Endothelial cell of umbilical vein (primary cell): ENCODE measurements at regions not wholly inside any gene's neighbourhood (a gene's known extent, or its start where the extent isn't known, plus 50 kb on each side); places are given as distances from the start of the nearest gene placed in this dataset.

Experiments
- BruUV-seq: library from RNA; stranded (reverse); fragments of 400-500 nt; replicated peaks from 2 replicates; lab custom pipeline; 2021; lab: Mats Ljungman, UMichigan
- CTCF ChIA-PET: fragments of 300-600, 350-600 bp; sonication (Branson Sonifier 250); formaldehyde crosslinking; loops from one replicate; lab custom pipeline; 2021; ENCODE audit warnings: antibody characterized with exemption, inconsistent platforms; lab: Charles Lee
- POLR2A ChIA-PET: fragments of 300-600, 350-600 bp; sonication (Branson Sonifier 250); formaldehyde crosslinking; loops from one replicate; lab custom pipeline; 2021; ENCODE audit warnings: antibody characterized with exemption, inconsistent platforms; lab: Charles Lee
- DNase-seq: peaks from one replicate; pipeline ENCODE4 v3.0.0-alpha.2; 2011; ENCODE audit warnings: low read depth, low spot score
- FAIRE-seq: peaks from 2 replicates; lab custom pipeline; 2011; peaks lifted over from hg19 to GRCh38; lab: Jason Lieb, UNC
- H2AFZ ChIP-seq: 2 replicates; pipeline ENCODE4 v1.6.0; 2012; ENCODE audit warnings: low read depth, low read length, control low read depth, inconsistent platforms
- H3K27ac ChIP-seq: 2 replicates; pipeline ENCODE4 v1.5.1; 2011; ENCODE audit warnings: low read depth, mild to moderate bottlenecking, control low read depth, low read length, moderate library complexity; ENCODE audit not compliant: insufficient read depth
- H3K27me3 ChIP-seq, 2 experiments: 2 replicates each; pipeline versions ENCODE4 v1.6.0 to v1.6.1; 2011; ENCODE audit warnings: low read length in 2 of 2, mixed read lengths in 1 of 2; ENCODE audit not compliant: control insufficient read depth in 2 of 2, insufficient read depth in 2 of 2
- H3K36me3 ChIP-seq, 2 experiments: 2 replicates in 1 of 2; 3 replicates in 1 of 2; pipeline ENCODE4 v1.5.1; 2011; ENCODE audit warnings: low read length in 2 of 2, mild to moderate bottlenecking in 1 of 2, moderate library complexity in 1 of 2; ENCODE audit not compliant: control insufficient read depth in 2 of 2, insufficient read depth in 2 of 2; ENCODE audit errors: extremely low read depth in 1 of 2
- H3K4me1 ChIP-seq: 3 replicates; pipeline ENCODE4 v1.5.1; 2011; ENCODE audit warnings: mild to moderate bottlenecking, low read length; ENCODE audit not compliant: control insufficient read depth, insufficient read depth; ENCODE audit errors: extremely low read depth
- H3K4me2 ChIP-seq: 2 replicates; pipeline ENCODE4 v1.6.1; 2011; ENCODE audit warnings: low read length, control low read depth, mixed read lengths; ENCODE audit not compliant: insufficient read depth
- H3K4me3 ChIP-seq, 3 experiments: fragments of 200-600 bp in 1 of 3; sonication (generic), shearing (Covaris generic) in 1 of 3; replicated peaks in 1 of 3; 2 replicates each; pipeline ENCODE4 v1.5.1; 2011 to 2016; ENCODE audit warnings: control low read depth in 3 of 3, low read length in 3 of 3, mild to moderate bottlenecking in 2 of 3, inconsistent platforms in 1 of 3, low read depth in 1 of 3, moderate library complexity in 1 of 3; ENCODE audit not compliant: insufficient read depth in 1 of 3
- H3K79me2 ChIP-seq: 2 replicates; pipeline ENCODE4 v1.6.0; 2012; ENCODE audit warnings: low read length, inconsistent platforms; ENCODE audit not compliant: control insufficient read depth, insufficient read depth
- H3K9ac ChIP-seq: replicated peaks from 2 replicates; pipeline ENCODE3; 2011; ENCODE audit warnings: low read length, control low read depth; ENCODE audit not compliant: insufficient read depth; ENCODE audit errors: extremely low read depth
- H3K9me1 ChIP-seq: replicated peaks from 3 replicates; pipeline ENCODE4 v1.6.0; 2011; ENCODE audit warnings: mild to moderate bottlenecking, low read length; ENCODE audit not compliant: control insufficient read depth, insufficient read depth; ENCODE audit errors: extremely low read depth
- H3K9me3 ChIP-seq: replicated peaks from 2 replicates; pipeline ENCODE4 v1.5.1; 2012; ENCODE audit warnings: low read length, inconsistent platforms; ENCODE audit not compliant: control insufficient read depth, insufficient read depth
- H4K20me1 ChIP-seq: replicated peaks from 2 replicates; pipeline ENCODE3; 2011; ENCODE audit warnings: mild to moderate bottlenecking, low read length; ENCODE audit not compliant: control insufficient read depth, insufficient read depth; ENCODE audit errors: extremely low read depth
- CTCF ChIP-seq, 2 donors: IDR thresholded peaks; 1 replicate in 1 of 2; 2 replicates in 1 of 2; pipeline ENCODE4 v1.5.1; 2011; ENCODE audit warnings: low read length in 2 of 2, mild to moderate bottlenecking in 2 of 2, moderate library complexity in 2 of 2, control low read depth in 1 of 2, inconsistent platforms in 1 of 2, low read depth in 1 of 2; ENCODE audit not compliant: insufficient read depth in 1 of 2; ENCODE audit errors: extremely low read depth in 1 of 2
- EZH2 ChIP-seq: IDR thresholded peaks from 2 replicates; pipeline ENCODE4 v1.6.1; 2012; ENCODE audit warnings: borderline replicate concordance, low read depth, mild to moderate bottlenecking, moderate library complexity, low read length, inconsistent platforms; ENCODE audit not compliant: severe bottlenecking
- FOS ChIP-seq: IDR thresholded peaks from 2 replicates; pipeline ENCODE4 v1.6.1; 2011; ENCODE audit warnings: mild to moderate bottlenecking, low read length, moderate library complexity, borderline replicate concordance; ENCODE audit not compliant: insufficient read depth
- GATA2 ChIP-seq: IDR thresholded peaks from 2 replicates; pipeline ENCODE4 v1.7.0; 2011; ENCODE audit warnings: low read depth, mild to moderate bottlenecking, moderate library complexity, mixed read lengths, low read length; ENCODE audit not compliant: insufficient read length, insufficient read depth
- JUN ChIP-seq: IDR thresholded peaks from 2 replicates; pipeline ENCODE4 v1.6.1; 2011; ENCODE audit warnings: borderline replicate concordance, low read depth; ENCODE audit not compliant: insufficient read length, insufficient read depth
- MAX ChIP-seq: IDR thresholded peaks from 2 replicates; pipeline ENCODE4 v1.6.1; 2011; ENCODE audit not compliant: insufficient read depth, insufficient read length
- MYC ChIP-seq: IDR thresholded peaks from one replicate; pipeline ENCODE4 v1.6.1; 2011; ENCODE audit warnings: mild to moderate bottlenecking, low read depth, low read length
- POLR2A ChIP-seq: IDR thresholded peaks from 2 replicates; pipeline ENCODE4 v1.6.1; 2012; ENCODE audit warnings: low read depth, mild to moderate bottlenecking, control low read depth, low read length
- POLR2AphosphoS5 ChIP-seq: IDR thresholded peaks from 2 replicates; pipeline ENCODE4 v1.6.1; 2012; ENCODE audit warnings: low read depth, mild to moderate bottlenecking, control low read depth, low read length, moderate library complexity; ENCODE audit not compliant: insufficient read depth
- dilution Hi-C: fragments of 300-500 bp; cut with MboI; formaldehyde crosslinking; loops from one replicate; pipeline ENCODE4 v1.15.0; 2019; ENCODE audit warnings: low sequenced_read_pairs; ENCODE audit not compliant: extremely low pct_ligation_motif_present
- intact Hi-C: fragments of 100-400 bp; cut with micrococcal nuclease; formaldehyde crosslinking; loops from one replicate; pipeline ENCODE4 v1.10.0; 2022

GRCh38 chr1:239538239-239538988, 152.0 kb downstream of the CHRM3 start:
- Histone ChIP-seq H3K27ac (no peak overlapping the region), H3K79me2 (no peaks in the 10 kb centered on the region), H3K4me2 (no peak overlapping the region), H4K20me1 (no peaks in the 10 kb centered on the region), H3K36me3 (no peaks in the 10 kb centered on the region), H3K27me3 (no peaks in the 10 kb centered on the region), H3K9ac (no peak overlapping the region), H3K9me1 (no peaks in the 10 kb centered on the region), H3K9me3 (peaks cover 2% of the 10 kb centered on the region), H3K4me1 (no peaks in the 10 kb centered on the region), H3K4me3 (no peak overlapping the region), H2AFZ (no peak overlapping the region)
- FAIRE-seq (no peak), DNase-seq (no peak)
- ChIA-PET POLR2A (no interaction called here), CTCF (no interaction called here)
- dilution Hi-C loops, result no loop called here
- no TSS peak for BruUV-seq
- intact Hi-C loops, result no loop called here
- TF ChIP-seq MYC (no peak), CTCF (IDR thresholded peaks at IDR 0.05; ENCODE audit: extremely low read depth in 1 of 2, insufficient read depth in 1 of 2, low read depth in 1 of 2, low read length in 2 of 2) (no peak), POLR2A (no peak), JUN (no peak), EZH2 (no peak), MAX (no peak), FOS (no peak), POLR2AphosphoS5 (no peak), GATA2 (no peak)
